ENCODE measurements at regions not wholly inside any gene's neighbourhood (a gene's known extent, or its start where the extent isn't known, plus 50 kb on each side); places are given as distances from the start of the nearest gene placed in this dataset.

DNA sequence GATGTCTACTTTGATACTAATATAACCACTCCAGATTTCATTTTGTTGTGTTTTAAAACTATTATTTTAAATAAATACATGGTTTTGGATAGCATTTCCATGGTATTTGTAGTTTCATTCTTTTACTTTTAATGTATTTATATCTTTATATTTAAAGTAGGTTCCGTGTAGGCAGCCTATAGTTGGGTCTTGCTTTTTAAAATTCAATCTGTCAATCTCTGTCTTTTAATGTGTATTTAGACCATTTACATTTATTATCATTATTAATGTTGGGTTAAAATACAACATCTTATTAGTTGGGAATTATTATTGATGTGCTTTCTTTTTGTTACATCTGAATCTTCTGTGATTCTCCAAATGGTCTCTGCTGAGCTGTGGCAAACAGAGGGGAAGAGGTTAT, 412.1 kb downstream of the NPIPA7 start:
- TF ChIP-seq CTCF (conservative IDR thresholded peaks at IDR 0.05), result no peak
- no peak overlapping the region for H3K27ac ChIP-seq

DNA sequence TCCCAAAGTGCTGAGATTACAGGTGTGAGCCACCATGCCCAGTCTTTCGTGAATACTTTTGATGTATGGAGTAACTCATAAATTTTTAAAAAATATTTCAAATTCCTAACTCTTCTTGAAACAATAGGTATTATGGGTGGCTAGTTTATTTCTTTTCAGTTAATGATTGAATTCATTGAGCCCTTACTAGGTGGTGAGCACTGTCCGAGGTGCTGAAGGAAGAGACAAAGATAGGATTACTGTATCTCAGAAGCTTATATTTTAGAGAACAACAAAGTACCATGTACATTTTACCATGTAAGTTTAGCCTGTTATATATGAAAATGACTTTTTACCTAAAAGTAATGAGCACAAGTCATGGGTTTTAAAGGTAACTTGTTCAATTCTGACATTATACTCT, 418.3 kb downstream of the NPIPA7 start:
- H3K27ac ChIP-seq, result no peak overlapping the region
- no peak for TF ChIP-seq ZFX (IDR thresholded peaks at IDR 0.05)
- no peak for TF ChIP-seq CTCF (conservative IDR thresholded peaks at IDR 0.05)

DNA sequence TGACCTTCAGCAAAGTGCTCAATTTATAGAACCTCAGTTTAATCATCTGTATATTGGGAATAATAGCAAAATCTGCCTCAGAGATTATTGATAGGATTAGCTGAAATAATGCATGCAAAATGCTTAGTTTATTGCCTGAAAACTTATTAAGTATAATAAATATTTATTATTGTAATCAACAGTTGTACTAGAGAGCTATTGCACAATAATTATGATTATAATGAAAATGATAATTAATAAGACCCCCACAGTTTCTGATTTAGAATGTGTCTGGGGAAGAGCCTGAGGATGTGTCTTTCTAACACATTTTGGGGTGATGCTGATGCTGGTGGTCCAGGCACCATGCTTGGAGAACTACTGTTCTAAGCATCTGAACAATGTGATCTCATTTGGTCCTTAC, 419.6 kb downstream of the NPIPA7 start:
- H3K27ac ChIP-seq, result no peak overlapping the region
- no peak for TF ChIP-seq CTCF (conservative IDR thresholded peaks at IDR 0.05)
- no peak for TF ChIP-seq ZFX (IDR thresholded peaks at IDR 0.05)

GRCh38 chr16:16805809-16806208, 426.9 kb downstream of the NPIPA7 start:
- H3K27ac ChIP-seq, result no peak overlapping the region
- TF ChIP-seq ZFX (IDR thresholded peaks at IDR 0.05), result no peak
- TF ChIP-seq CTCF (conservative IDR thresholded peaks at IDR 0.05), result no peak

GRCh38 chr16:16815641-16816040, 436.7 kb downstream of the NPIPA7 start:
- TF ChIP-seq CTCF (conservative IDR thresholded peaks at IDR 0.05) (no peak), ZFX (IDR thresholded peaks at IDR 0.05) (no peak)
- H3K27ac ChIP-seq, result no peak overlapping the region

DNA sequence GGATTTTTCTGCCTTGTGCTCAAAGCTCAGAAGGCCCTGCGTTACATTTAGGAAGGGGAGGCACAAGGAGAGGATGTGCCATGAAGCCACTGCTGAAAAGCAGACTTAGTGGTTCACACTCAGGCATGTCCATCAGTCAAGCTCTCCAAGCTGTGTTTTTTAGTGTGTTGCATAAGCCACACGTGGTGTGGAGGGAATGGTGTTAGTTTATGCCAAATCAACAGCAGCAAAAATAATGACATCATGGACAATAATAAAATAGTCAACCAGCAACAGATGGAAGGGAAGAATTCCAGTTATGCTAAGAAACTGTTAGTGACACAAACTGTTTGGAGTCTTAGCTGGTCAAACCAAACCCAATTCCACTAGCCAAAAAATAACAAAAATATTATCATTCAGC, 438.3 kb downstream of the NPIPA7 start:
- no peak overlapping the region for H3K27ac ChIP-seq

DNA sequence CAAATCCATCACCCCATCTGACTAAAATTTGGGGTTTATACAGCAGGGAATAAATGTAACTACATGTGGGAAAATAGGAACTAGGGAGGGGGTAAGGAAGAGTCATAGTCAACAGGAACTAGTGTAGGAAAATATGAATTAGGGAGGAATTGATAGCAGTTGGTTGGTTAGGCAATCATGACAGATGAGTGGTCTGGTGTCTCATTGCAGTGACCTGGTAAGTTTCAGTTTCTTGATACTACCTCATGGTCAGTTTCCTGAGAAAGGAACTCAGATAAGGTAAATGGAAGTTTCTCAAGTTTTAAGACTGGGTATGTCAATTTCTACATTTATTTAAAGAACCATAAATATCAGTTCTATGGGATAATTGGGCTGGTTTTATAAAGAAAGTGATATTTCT, 442.3 kb downstream of the NPIPA7 start:
- TF ChIP-seq CTCF (conservative IDR thresholded peaks at IDR 0.05), result no peak
- TF ChIP-seq ZFX (IDR thresholded peaks at IDR 0.05), result no peak
- no peak overlapping the region for H3K27ac ChIP-seq

More for the DNA sequence above, 438.3 kb downstream of the NPIPA7 start:
- TF ChIP-seq CTCF (conservative IDR thresholded peaks at IDR 0.05) (no peak), ZFX (IDR thresholded peaks at IDR 0.05) (no peak)

Data from C4-2B (cell line).